H9 (cell line): ENCODE measurements at regions not wholly inside any gene's neighbourhood (a gene's known extent, or its start where the extent isn't known, plus 50 kb on each side); places are given as distances from the start of the nearest gene placed in this dataset.

Experiments
- DNase-seq: peaks from one replicate; pipeline ENCODE4 v3.0.0-alpha.2; 2017
- H2AFZ ChIP-seq: one replicate; pipeline ENCODE4 v1.6.1; 2013; ENCODE audit warnings: mild to moderate bottlenecking, low read length, control low read depth, moderate library complexity
- H2AK5ac ChIP-seq: 2 replicates; pipeline ENCODE4 v1.6.1; 2013; ENCODE audit warnings: low read length, control low read depth, mixed read lengths; ENCODE audit not compliant: insufficient read length
- H2BK120ac ChIP-seq: one replicate; pipeline ENCODE4 v1.6.1; 2013; ENCODE audit warnings: low read depth, mild to moderate bottlenecking, low read length, control low read depth, inconsistent platforms; ENCODE audit not compliant: poor library complexity, severe bottlenecking
- H2BK12ac ChIP-seq: 2 replicates; pipeline ENCODE4 v1.6.1; 2013; ENCODE audit warnings: low read length, control low read depth, mixed read lengths, low read depth; ENCODE audit not compliant: insufficient read length
- H2BK15ac ChIP-seq: 2 replicates; pipeline ENCODE4 v1.6.1; 2013; ENCODE audit warnings: low read depth, low read length, control low read depth
- H2BK20ac ChIP-seq: one replicate; pipeline ENCODE4 v1.6.1; 2013; ENCODE audit warnings: low read depth, mild to moderate bottlenecking, low read length, control low read depth, inconsistent platforms; ENCODE audit not compliant: poor library complexity, severe bottlenecking
- H2BK5ac ChIP-seq: 2 replicates; pipeline ENCODE4 v1.6.1; 2013; ENCODE audit warnings: low read length, control low read depth, mixed read lengths; ENCODE audit not compliant: insufficient read length
- H3K14ac ChIP-seq: 2 replicates; pipeline ENCODE4 v1.6.1; 2013; ENCODE audit warnings: low read length, control low read depth; ENCODE audit not compliant: insufficient read depth
- H3K18ac ChIP-seq: 2 replicates; pipeline ENCODE4 v1.6.1; 2013; ENCODE audit warnings: low read depth, mild to moderate bottlenecking, mixed read lengths, low read length, control low read depth; ENCODE audit not compliant: insufficient read length
- H3K23ac ChIP-seq: 2 replicates; pipeline ENCODE4 v1.6.1; 2013; ENCODE audit warnings: low read length, control low read depth, mixed read lengths, low read depth; ENCODE audit not compliant: insufficient read length
- H3K23me2 ChIP-seq: 2 replicates; pipeline ENCODE4 v1.6.1; 2013; ENCODE audit warnings: low read depth, mild to moderate bottlenecking, mixed read lengths, low read length, control low read depth; ENCODE audit not compliant: insufficient read length, poor library complexity, severe bottlenecking
- H3K27ac ChIP-seq: 2 replicates; pipeline ENCODE4 v1.5.1; 2013; ENCODE audit warnings: low read length, control low read depth, mixed read lengths, low read depth; ENCODE audit not compliant: insufficient read length
- H3K27me3 ChIP-seq: 2 replicates; pipeline ENCODE4 v1.6.1; 2013; ENCODE audit warnings: low read length, control low read depth, inconsistent platforms; ENCODE audit not compliant: insufficient read depth
- H3K4ac ChIP-seq: 2 replicates; pipeline ENCODE4 v1.6.1; 2013; ENCODE audit warnings: low read depth, mild to moderate bottlenecking, control low read depth, inconsistent platforms, low read length, moderate library complexity
- H3K4me1 ChIP-seq: 2 replicates; pipeline ENCODE4 v1.6.1; 2013; ENCODE audit warnings: low read length, control low read depth, inconsistent platforms; ENCODE audit not compliant: insufficient read depth
- H3K4me2 ChIP-seq: 2 replicates; pipeline ENCODE4 v1.6.1; 2013; ENCODE audit warnings: low read length, control low read depth, mixed read lengths; ENCODE audit not compliant: insufficient read length, insufficient read depth
- H3K56ac ChIP-seq: 2 replicates; pipeline ENCODE4 v1.6.1; 2013; ENCODE audit warnings: low read depth, mild to moderate bottlenecking, mixed read lengths, low read length, control low read depth; ENCODE audit not compliant: insufficient read length
- H3K79me1 ChIP-seq: 2 replicates; pipeline ENCODE4 v1.6.1; 2013; ENCODE audit warnings: low read depth, mild to moderate bottlenecking, moderate library complexity, low read length, control low read depth, inconsistent platforms; ENCODE audit not compliant: insufficient read depth, poor library complexity, severe bottlenecking
- H3K79me2 ChIP-seq: 2 replicates; pipeline ENCODE4 v1.6.1; 2013; ENCODE audit warnings: low read length, control low read depth, inconsistent platforms; ENCODE audit not compliant: insufficient read depth
- H3K9ac ChIP-seq: 2 replicates; pipeline ENCODE4 v1.6.1; 2013; ENCODE audit warnings: low read length, control low read depth, mixed read lengths; ENCODE audit not compliant: insufficient read length; ENCODE audit errors: extremely low read depth
- H3K9me3 ChIP-seq: one replicate; pipeline ENCODE4 v1.6.1; 2013; ENCODE audit warnings: low read depth, low read length, inconsistent platforms; ENCODE audit not compliant: control insufficient read depth
- H3T11ph ChIP-seq: one replicate; pipeline ENCODE4 v1.6.1; 2013; ENCODE audit warnings: mild to moderate bottlenecking, low read length, control low read depth, inconsistent platforms
- H4K20me1 ChIP-seq: one replicate; pipeline ENCODE4 v1.6.1; 2013; ENCODE audit not compliant: control insufficient read depth, insufficient read length, insufficient read depth
- H4K5ac ChIP-seq: 2 replicates; pipeline ENCODE4 v1.6.1; 2013; ENCODE audit warnings: low read depth, mild to moderate bottlenecking, mixed read lengths, low read length, control low read depth; ENCODE audit not compliant: insufficient read length
- H4K8ac ChIP-seq: replicated peaks from 2 replicates; pipeline ENCODE4 v1.6.1; 2013; ENCODE audit warnings: low read length, control low read depth, mixed read lengths, low read depth; ENCODE audit not compliant: insufficient read length
- H4K91ac ChIP-seq: 2 replicates; pipeline ENCODE4 v1.6.1; 2013; ENCODE audit warnings: low read depth, mild to moderate bottlenecking, moderate library complexity, mixed read lengths, low read length, control low read depth; ENCODE audit not compliant: insufficient read length
- H3K27ac Mint-ChIP-seq, 3 experiments: 2 replicates in 2 of 3; 3 replicates in 1 of 3; pipeline ENCODE4 v1.8.0; 2020 to 2021; ENCODE audit warnings: mixed read lengths in 3 of 3, mild to moderate bottlenecking in 1 of 3, moderate library complexity in 1 of 3
- H3K27me3 Mint-ChIP-seq: 2 replicates; pipeline ENCODE4 v1.8.0; 2021; ENCODE audit warnings: low read depth, mild to moderate bottlenecking, moderate library complexity, mixed read lengths
- H3K36me3 Mint-ChIP-seq, 3 experiments: 2 replicates in 2 of 3; 3 replicates in 1 of 3; pipeline ENCODE4 v1.8.0; 2020 to 2021; ENCODE audit warnings: low read depth in 3 of 3, mixed read lengths in 3 of 3; ENCODE audit not compliant: insufficient read depth in 1 of 3
- H3K4me1 Mint-ChIP-seq, 2 experiments: 2 replicates each; pipeline ENCODE4 v1.8.0; 2020; ENCODE audit warnings: mixed read lengths in 2 of 2
- H3K4me3 Mint-ChIP-seq, 2 experiments: 2 replicates in 1 of 2; 3 replicates in 1 of 2; pipeline ENCODE4 v1.8.0; 2020 to 2021; ENCODE audit warnings: mild to moderate bottlenecking in 2 of 2, mixed read lengths in 2 of 2, moderate library complexity in 1 of 2
- H3K9me3 Mint-ChIP-seq, 2 experiments: 2 replicates in 1 of 2; 3 replicates in 1 of 2; pipeline ENCODE4 v1.8.0; 2020; ENCODE audit warnings: mild to moderate bottlenecking in 2 of 2, mixed read lengths in 2 of 2, moderate library complexity in 1 of 2
- WGBS: extraction: QIAGEN DNeasy Blood & Tissue Kit; methylation state at CpG from one replicate; pipeline ENCODE4 v1.1.7; 2013; ENCODE audit warnings: missing lambda C conversion rate, low lambda C conversion rate, mixed read lengths; ENCODE audit not compliant: insufficient read length; ENCODE audit errors: extremely low coverage; 5-methylcytosine and 5-hydroxymethylcytosine counted together
- TF ChIP-seq, protein P1 (sequence below): fragments of 200-600 bp; sonication (generic); conservative IDR thresholded peaks from 3 replicates; pipeline ENCODE4 v1.8.0; 2021; ENCODE audit warnings: antibody characterized with exemption, mild to moderate bottlenecking

DNA sequence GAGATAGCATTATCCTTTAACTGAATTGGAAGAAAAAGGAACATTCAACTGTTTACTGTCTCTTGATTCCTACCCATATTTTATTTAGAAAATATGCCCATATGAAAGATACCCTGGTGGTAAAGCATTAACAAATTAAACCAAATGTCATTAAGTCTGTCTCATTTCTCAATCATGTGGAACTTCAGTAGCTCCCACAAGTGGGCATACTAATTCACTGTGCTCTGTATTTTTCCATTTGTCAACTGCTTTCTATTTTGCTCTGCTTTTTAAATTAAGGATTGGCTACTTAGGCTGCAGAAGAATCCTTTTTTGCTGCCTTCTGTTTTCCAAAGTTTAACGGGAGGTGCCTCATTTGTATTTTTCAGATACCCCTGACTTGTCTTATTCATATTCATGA is 77.2 kb downstream of the DDIT4L start:
- Histone ChIP-seq H3K18ac (no peak overlapping the region), H2AFZ (no peak overlapping the region), H4K5ac (no peak overlapping the region), H3K27ac (no peak overlapping the region), H3K79me1 (no peaks in the 10 kb centered on the region), H2BK5ac (no peak overlapping the region), H3K9ac (no peak overlapping the region), H3K14ac (no peak overlapping the region), H3K56ac (no peak overlapping the region), H3K23ac (no peak overlapping the region), H3K4me1 (peaks cover 4% of the 10 kb centered on the region; the same call in 1 of the 2 replicates), H2BK12ac (no peak overlapping the region), H3K4me2 (no peak overlapping the region), H3T11ph (no peak overlapping the region), H3K79me2 (no peaks in the 10 kb centered on the region), H2BK20ac (no peak overlapping the region), H3K4ac (no peak overlapping the region), H2BK120ac (no peak overlapping the region), H3K27me3 (peaks cover 3% of the 10 kb centered on the region; the same call in 1 of the 2 replicates), H2AK5ac (no peak overlapping the region), H4K91ac (no peak overlapping the region), H4K20me1 (no peaks in the 10 kb centered on the region), H3K9me3 (no peaks in the 10 kb centered on the region), H4K8ac (no peak overlapping the region), H3K23me2 (no peaks in the 10 kb centered on the region), H2BK15ac (no peak overlapping the region)
- Mint-ChIP-seq H3K36me3 (peaks cover 0 to 5% (median 2%) of the 10 kb centered on the region in 3 experiments; a peak in 4 of 7 replicates), H3K27me3 (peaks cover 3% of the 10 kb centered on the region), H3K4me1 (peaks cover 37 to 42% of the 10 kb centered on the region in 2 experiments), H3K4me3 (no peak overlapping the region), H3K9me3 (peaks cover 0 to 3% of the 10 kb centered on the region in 2 experiments; a peak in 2 of 5 replicates), H3K27ac (peak overlapping the region; percentile 33 to 83 (median 59); a peak in 3 of 7 replicates)
- WGBS: no CpG with 5 or more reads among the region's 1 CpG
- TF ChIP-seq, protein P1, sequence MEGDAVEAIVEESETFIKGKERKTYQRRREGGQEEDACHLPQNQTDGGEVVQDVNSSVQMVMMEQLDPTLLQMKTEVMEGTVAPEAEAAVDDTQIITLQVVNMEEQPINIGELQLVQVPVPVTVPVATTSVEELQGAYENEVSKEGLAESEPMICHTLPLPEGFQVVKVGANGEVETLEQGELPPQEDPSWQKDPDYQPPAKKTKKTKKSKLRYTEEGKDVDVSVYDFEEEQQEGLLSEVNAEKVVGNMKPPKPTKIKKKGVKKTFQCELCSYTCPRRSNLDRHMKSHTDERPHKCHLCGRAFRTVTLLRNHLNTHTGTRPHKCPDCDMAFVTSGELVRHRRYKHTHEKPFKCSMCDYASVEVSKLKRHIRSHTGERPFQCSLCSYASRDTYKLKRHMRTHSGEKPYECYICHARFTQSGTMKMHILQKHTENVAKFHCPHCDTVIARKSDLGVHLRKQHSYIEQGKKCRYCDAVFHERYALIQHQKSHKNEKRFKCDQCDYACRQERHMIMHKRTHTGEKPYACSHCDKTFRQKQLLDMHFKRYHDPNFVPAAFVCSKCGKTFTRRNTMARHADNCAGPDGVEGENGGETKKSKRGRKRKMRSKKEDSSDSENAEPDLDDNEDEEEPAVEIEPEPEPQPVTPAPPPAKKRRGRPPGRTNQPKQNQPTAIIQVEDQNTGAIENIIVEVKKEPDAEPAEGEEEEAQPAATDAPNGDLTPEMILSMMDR: no peak
- no peak for DNase-seq
